ENCODE measurements at regions not wholly inside any gene's neighbourhood (a gene's known extent, or its start where the extent isn't known, plus 50 kb on each side); places are given as distances from the start of the nearest gene placed in this dataset.

DNA sequence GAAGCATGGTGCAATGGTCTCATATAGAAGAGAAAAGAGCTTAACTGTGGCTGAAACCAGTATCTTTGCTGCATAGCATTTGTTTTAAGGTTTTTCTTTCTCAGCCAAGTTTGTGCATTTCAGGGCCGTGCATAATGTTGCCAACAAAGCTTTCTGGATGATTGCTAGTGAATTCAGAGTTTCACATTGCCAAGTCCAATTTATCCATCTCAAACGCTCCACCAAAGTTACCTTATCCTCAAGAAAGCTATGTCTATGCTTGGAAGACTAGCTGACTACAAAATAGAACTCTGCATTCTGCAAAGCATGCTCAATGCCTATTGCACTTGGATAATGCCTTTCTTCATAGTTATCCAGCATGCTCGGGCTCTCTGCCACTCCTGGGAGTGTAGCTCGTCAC lies 535.8 kb upstream of the SGCG start:
- TF ChIP-seq, protein P1, sequence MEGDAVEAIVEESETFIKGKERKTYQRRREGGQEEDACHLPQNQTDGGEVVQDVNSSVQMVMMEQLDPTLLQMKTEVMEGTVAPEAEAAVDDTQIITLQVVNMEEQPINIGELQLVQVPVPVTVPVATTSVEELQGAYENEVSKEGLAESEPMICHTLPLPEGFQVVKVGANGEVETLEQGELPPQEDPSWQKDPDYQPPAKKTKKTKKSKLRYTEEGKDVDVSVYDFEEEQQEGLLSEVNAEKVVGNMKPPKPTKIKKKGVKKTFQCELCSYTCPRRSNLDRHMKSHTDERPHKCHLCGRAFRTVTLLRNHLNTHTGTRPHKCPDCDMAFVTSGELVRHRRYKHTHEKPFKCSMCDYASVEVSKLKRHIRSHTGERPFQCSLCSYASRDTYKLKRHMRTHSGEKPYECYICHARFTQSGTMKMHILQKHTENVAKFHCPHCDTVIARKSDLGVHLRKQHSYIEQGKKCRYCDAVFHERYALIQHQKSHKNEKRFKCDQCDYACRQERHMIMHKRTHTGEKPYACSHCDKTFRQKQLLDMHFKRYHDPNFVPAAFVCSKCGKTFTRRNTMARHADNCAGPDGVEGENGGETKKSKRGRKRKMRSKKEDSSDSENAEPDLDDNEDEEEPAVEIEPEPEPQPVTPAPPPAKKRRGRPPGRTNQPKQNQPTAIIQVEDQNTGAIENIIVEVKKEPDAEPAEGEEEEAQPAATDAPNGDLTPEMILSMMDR (IDR thresholded peaks at IDR 0.05; ENCODE audit: control extremely low read depth in 1 of 3, insufficient read depth in 1 of 3, low read depth in 1 of 3, low read length in 3 of 3), result no peak
- TF ChIP-seq, protein P2, sequence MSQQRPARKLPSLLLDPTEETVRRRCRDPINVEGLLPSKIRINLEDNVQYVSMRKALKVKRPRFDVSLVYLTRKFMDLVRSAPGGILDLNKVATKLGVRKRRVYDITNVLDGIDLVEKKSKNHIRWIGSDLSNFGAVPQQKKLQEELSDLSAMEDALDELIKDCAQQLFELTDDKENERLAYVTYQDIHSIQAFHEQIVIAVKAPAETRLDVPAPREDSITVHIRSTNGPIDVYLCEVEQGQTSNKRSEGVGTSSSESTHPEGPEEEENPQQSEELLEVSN (IDR thresholded peaks at IDR 0.05), result no peak
- no peak for TF ChIP-seq PHF8 (conservative IDR thresholded peaks at IDR 0.05; ENCODE audit: low read depth, low read length)
- TF ChIP-seq, protein P3, sequence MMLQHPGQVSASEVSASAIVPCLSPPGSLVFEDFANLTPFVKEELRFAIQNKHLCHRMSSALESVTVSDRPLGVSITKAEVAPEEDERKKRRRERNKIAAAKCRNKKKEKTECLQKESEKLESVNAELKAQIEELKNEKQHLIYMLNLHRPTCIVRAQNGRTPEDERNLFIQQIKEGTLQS (IDR thresholded peaks at IDR 0.05; ENCODE audit: insufficient read depth, low read depth, low read length), result no peak
